ENCODE measurements at regions not wholly inside any gene's neighbourhood (a gene's known extent, or its start where the extent isn't known, plus 50 kb on each side); places are given as distances from the start of the nearest gene placed in this dataset.

DNA sequence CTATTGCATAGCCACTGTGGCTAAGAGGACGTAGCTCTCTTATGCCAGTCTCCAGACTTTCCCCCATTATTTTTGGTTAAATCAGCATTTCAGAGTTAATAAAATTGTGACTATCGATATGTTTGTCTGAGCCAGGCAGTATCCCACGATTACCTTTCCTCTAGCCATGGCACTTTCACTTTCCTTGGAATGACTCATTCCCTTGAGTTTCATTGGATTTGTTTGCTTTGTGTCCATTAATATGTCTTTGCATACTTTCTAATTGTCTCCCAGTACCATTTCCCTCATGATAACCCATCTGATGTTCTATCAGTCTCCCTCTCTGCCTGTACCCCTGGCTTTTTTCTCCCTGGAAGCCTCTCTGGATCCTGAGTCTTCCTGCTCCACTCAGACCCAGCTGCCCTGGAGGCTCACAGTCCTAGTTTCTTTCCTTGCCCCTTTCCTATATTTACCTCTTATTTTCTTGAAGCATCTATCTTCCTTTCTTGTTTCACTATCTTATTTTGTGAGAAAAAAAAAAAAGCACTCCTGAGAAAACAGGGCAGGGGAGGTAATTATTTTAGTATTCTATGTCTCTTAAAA lies 126.1 kb downstream of the MTX2 start:
- no peak for ATAC-seq
- Histone ChIP-seq H3K36me3 (no peaks in the 10 kb centered on the region), H3K27ac (no peak overlapping the region), H3K4me1 (no peaks in the 10 kb centered on the region), H3K4me3 (no peak overlapping the region), H3K27me3 (no peaks in the 10 kb centered on the region), H3K9me3 (no peaks in the 10 kb centered on the region)
- intact Hi-C loops (cut with DNase I): no loop called here
- DNase-seq: no peak
- TF ChIP-seq, protein P1, sequence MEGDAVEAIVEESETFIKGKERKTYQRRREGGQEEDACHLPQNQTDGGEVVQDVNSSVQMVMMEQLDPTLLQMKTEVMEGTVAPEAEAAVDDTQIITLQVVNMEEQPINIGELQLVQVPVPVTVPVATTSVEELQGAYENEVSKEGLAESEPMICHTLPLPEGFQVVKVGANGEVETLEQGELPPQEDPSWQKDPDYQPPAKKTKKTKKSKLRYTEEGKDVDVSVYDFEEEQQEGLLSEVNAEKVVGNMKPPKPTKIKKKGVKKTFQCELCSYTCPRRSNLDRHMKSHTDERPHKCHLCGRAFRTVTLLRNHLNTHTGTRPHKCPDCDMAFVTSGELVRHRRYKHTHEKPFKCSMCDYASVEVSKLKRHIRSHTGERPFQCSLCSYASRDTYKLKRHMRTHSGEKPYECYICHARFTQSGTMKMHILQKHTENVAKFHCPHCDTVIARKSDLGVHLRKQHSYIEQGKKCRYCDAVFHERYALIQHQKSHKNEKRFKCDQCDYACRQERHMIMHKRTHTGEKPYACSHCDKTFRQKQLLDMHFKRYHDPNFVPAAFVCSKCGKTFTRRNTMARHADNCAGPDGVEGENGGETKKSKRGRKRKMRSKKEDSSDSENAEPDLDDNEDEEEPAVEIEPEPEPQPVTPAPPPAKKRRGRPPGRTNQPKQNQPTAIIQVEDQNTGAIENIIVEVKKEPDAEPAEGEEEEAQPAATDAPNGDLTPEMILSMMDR (IDR thresholded peaks at IDR 0.05): no peak

GRCh38 chr2:176398243-176399073 lies 129.2 kb downstream of the MTX2 start:
- DNase-seq: no peak
- intact Hi-C loops (cut with DNase I): no loop called here
- TF ChIP-seq, protein P1 (IDR thresholded peaks at IDR 0.05): no peak
- H3K36me3 ChIP-seq: no peaks in the 10 kb centered on the region
- H3K27ac ChIP-seq: no peak overlapping the region
- no peaks in the 10 kb centered on the region for H3K27me3 ChIP-seq
- H3K4me1 ChIP-seq: no peaks in the 10 kb centered on the region
- H3K4me3 ChIP-seq: no peak overlapping the region
- no peak for ATAC-seq
- H3K9me3 ChIP-seq: no peaks in the 10 kb centered on the region

DNA sequence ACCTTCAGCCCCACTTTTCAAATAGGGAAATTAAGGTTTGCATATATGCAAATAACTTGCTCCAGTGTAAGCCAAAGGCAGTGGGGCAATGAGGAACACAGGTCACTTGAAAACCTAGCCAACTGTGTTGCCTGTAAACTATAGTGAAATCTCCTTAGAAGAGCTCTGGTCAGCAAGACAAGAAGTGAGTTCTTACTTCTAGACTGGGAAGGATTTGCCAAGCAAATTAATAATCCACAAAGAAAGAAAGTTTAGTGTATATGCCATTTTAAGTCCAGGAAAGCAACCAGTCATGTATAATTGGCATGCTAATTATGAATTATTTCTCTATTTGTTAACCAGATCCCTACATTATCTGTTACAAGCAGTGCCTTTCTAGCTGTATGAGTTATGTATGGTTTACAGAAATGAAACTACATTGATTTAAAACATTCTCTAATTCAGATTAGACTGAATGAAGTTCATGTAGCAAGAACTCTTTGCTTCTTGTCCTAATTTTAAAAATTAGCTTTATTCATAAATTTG lies 129.9 kb downstream of the MTX2 start:
- DNase-seq (no peak), ATAC-seq (no peak)
- no peaks in the 10 kb centered on the region for H3K36me3 ChIP-seq
- H3K27ac ChIP-seq: no peak overlapping the region
- no peaks in the 10 kb centered on the region for H3K27me3 ChIP-seq
- H3K4me3 ChIP-seq: no peak overlapping the region
- TF ChIP-seq, protein P1 (IDR thresholded peaks at IDR 0.05): no peak
- no peaks in the 10 kb centered on the region for H3K9me3 ChIP-seq
- no peaks in the 10 kb centered on the region for H3K4me1 ChIP-seq
- intact Hi-C loops (cut with DNase I): no loop called here

- Histone ChIP-seq H3K27me3 (no peaks in the 10 kb centered on the region), H3K27ac (no peak overlapping the region), H3K36me3 (no peaks in the 10 kb centered on the region), H3K4me1 (no peaks in the 10 kb centered on the region), H3K9me3 (no peaks in the 10 kb centered on the region), H3K4me3 (no peak overlapping the region)
- DNase-seq (no peak), ATAC-seq (no peak)
- TF ChIP-seq, protein P1 (IDR thresholded peaks at IDR 0.05): no peak
- intact Hi-C loops (cut with DNase I): no loop called here
These were observed 136.2 kb downstream of the MTX2 start for GRCh38 chr2:176405477-176405876.

- Histone ChIP-seq H3K27ac (no peak overlapping the region), H3K4me1 (no peaks in the 10 kb centered on the region), H3K9me3 (no peaks in the 10 kb centered on the region), H3K36me3 (no peaks in the 10 kb centered on the region), H3K27me3 (no peaks in the 10 kb centered on the region), H3K4me3 (no peak overlapping the region)
- ATAC-seq (no peak), DNase-seq (no peak)
- intact Hi-C loops (cut with DNase I): no loop called here
- TF ChIP-seq, protein P1 (IDR thresholded peaks at IDR 0.05): no peak
These were observed 138.5 kb downstream of the MTX2 start for GRCh38 chr2:176407706-176408105.

Data from upper lobe of right lung (tissue), 1 donor.